Caco-2 (cell line): ENCODE measurements at regions not wholly inside any gene's neighbourhood (a gene's known extent, or its start where the extent isn't known, plus 50 kb on each side); places are given as distances from the start of the nearest gene placed in this dataset.
A peak's percentile ranks its signal among the peaks of the same experiment; 100 is the strongest.

Source experiments
- BruUV-seq: library from RNA; stranded (reverse); fragments of 400-500 nt; replicated peaks from 2 replicates; lab custom pipeline; 2021; lab: Mats Ljungman, UMichigan
- CTCF ChIA-PET: fragments of 300-600 bp; sonication (Branson Sonifier 250); formaldehyde crosslinking; loops from one replicate; lab custom pipeline; 2022; ENCODE audit warnings: antibody characterized with exemption; lab: Charles Lee
- POLR2A ChIA-PET: fragments of 300-600 bp; sonication (Branson Sonifier 250); formaldehyde crosslinking; loops from one replicate; lab custom pipeline; 2022; ENCODE audit warnings: antibody characterized with exemption; lab: Charles Lee
- DNase-seq, 2 experiments: peaks; one replicate each; pipeline versions ENCODE4 v3.0.0 to v3.0.0-alpha.2; 2020 to 2022
- H3K27me3 ChIP-seq: replicated peaks from 2 replicates; pipeline ENCODE4 v1.6.0; 2011; ENCODE audit warnings: low read length; ENCODE audit not compliant: control insufficient read depth, insufficient read depth
- H3K36me3 ChIP-seq: 2 replicates; pipeline ENCODE4 v1.5.1; 2011; ENCODE audit warnings: low read length; ENCODE audit not compliant: control insufficient read depth, insufficient read depth
- H3K4me1 ChIP-seq: fragments of 250-450 bp; sonication (Bioruptor Pico); 2 replicates; pipeline ENCODE4 v1.5.1; 2020; ENCODE audit warnings: mild to moderate bottlenecking
- H3K4me3 ChIP-seq: 2 replicates; pipeline ENCODE4 v1.5.1; 2011; ENCODE audit warnings: low read depth, mild to moderate bottlenecking, control low read depth, low read length
- H3K9me3 ChIP-seq: fragments of 250-450 bp; sonication (Bioruptor Pico); 2 replicates; pipeline ENCODE4 v1.5.1; 2020; ENCODE audit warnings: mild to moderate bottlenecking, moderate library complexity
- H3K27ac Mint-ChIP-seq: one replicate; pipeline ENCODE4 v1.8.0; 2022; ENCODE audit warnings: mixed read lengths; ENCODE audit not compliant: unreplicated experiment
- H3K27me3 Mint-ChIP-seq: one replicate; pipeline ENCODE4 v1.8.0; 2022; ENCODE audit warnings: mixed read lengths; ENCODE audit not compliant: insufficient read depth, unreplicated experiment
- H3K36me3 Mint-ChIP-seq: one replicate; pipeline ENCODE4 v1.8.0; 2022; ENCODE audit warnings: mild to moderate bottlenecking, mixed read lengths; ENCODE audit not compliant: insufficient read depth, unreplicated experiment
- H3K4me1 Mint-ChIP-seq: one replicate; pipeline ENCODE4 v1.8.0; 2022; ENCODE audit warnings: low read depth, mixed read lengths; ENCODE audit not compliant: unreplicated experiment
- H3K4me3 Mint-ChIP-seq: one replicate; pipeline ENCODE4 v1.8.0; 2022; ENCODE audit warnings: mild to moderate bottlenecking, moderate library complexity, mixed read lengths; ENCODE audit not compliant: unreplicated experiment
- H3K9me3 Mint-ChIP-seq: one replicate; pipeline ENCODE4 v1.8.0; 2022; ENCODE audit warnings: mixed read lengths; ENCODE audit not compliant: unreplicated experiment
- intact Hi-C: fragments of 100-400 bp; cut with micrococcal nuclease; formaldehyde crosslinking; loops from one replicate; pipeline ENCODE4 v1.10.0; 2022; ENCODE audit not compliant: unreplicated experiment
- TF ChIP-seq, protein P1 (sequence below), 2 experiments: fragments of 200-600 bp in 1 of 2; IDR thresholded peaks; 1 replicate in 1 of 2; 2 replicates in 1 of 2; pipeline versions ENCODE4 v1.5.1 to v1.8.0; 2011 to 2022; ENCODE audit warnings: antibody characterized with exemption in 1 of 2, control low read depth in 1 of 2, inconsistent platforms in 1 of 2, low read depth in 1 of 2, low read length in 1 of 2, mild to moderate bottlenecking in 1 of 2, moderate library complexity in 1 of 2; ENCODE audit not compliant: insufficient read depth in 1 of 2, severe bottlenecking in 1 of 2, unreplicated experiment in 1 of 2

DNA sequence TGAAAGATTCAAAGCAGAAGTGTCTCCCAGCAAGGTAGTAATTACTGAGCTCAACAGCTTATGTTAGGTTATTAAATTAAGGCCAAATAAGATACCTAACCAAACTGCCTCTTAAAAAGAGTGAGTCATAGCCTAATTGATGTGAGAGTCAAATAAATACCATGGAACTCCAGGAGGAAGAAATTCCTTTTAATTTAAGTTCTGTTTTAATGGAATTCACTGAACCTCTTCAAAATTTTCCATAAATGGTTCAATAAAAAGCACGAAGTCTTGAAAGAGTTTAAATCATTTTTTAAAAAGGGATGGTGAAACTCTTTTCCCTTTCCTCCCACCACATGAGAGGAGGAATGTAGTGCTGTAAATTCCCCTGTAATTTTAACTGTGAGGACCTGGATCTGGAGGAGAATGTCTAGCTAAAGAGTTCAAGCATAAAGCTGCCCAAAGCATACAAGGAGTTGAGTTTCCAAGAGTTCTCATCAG is 180.8 kb upstream of the MMADHC start:
- H3K4me1 ChIP-seq, result no peaks in the 10 kb centered on the region
- BruUV-seq, result no TSS peak
- DNase-seq, result no peak
- Mint-ChIP-seq H3K4me1 (no peaks in the 10 kb centered on the region), H3K9me3 (no peaks in the 10 kb centered on the region), H3K27me3 (no peaks in the 10 kb centered on the region), H3K4me3 (no peak overlapping the region), H3K27ac (peak overlapping the region; percentile 39), H3K36me3 (no peaks in the 10 kb centered on the region)
- H3K36me3 ChIP-seq, result no peaks in the 10 kb centered on the region
- H3K4me3 ChIP-seq, result no peak overlapping the region
- H3K27me3 ChIP-seq, result no peaks in the 10 kb centered on the region
- TF ChIP-seq, protein P1, sequence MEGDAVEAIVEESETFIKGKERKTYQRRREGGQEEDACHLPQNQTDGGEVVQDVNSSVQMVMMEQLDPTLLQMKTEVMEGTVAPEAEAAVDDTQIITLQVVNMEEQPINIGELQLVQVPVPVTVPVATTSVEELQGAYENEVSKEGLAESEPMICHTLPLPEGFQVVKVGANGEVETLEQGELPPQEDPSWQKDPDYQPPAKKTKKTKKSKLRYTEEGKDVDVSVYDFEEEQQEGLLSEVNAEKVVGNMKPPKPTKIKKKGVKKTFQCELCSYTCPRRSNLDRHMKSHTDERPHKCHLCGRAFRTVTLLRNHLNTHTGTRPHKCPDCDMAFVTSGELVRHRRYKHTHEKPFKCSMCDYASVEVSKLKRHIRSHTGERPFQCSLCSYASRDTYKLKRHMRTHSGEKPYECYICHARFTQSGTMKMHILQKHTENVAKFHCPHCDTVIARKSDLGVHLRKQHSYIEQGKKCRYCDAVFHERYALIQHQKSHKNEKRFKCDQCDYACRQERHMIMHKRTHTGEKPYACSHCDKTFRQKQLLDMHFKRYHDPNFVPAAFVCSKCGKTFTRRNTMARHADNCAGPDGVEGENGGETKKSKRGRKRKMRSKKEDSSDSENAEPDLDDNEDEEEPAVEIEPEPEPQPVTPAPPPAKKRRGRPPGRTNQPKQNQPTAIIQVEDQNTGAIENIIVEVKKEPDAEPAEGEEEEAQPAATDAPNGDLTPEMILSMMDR (IDR thresholded peaks at IDR 0.05; ENCODE audit: insufficient read depth in 1 of 2, low read depth in 1 of 2, low read length in 1 of 2, severe bottlenecking in 1 of 2, unreplicated experiment in 1 of 2), result no peak
- CTCF ChIA-PET, result interaction anchor here (0.5 kb wide), 1 partner anchor 115 kb away, joined by 3 read pairs; no protein-coding TSS in a partner anchor
- POLR2A ChIA-PET, result no interaction called here
- intact Hi-C loops, result no loop called here
- no peaks in the 10 kb centered on the region for H3K9me3 ChIP-seq

DNA sequence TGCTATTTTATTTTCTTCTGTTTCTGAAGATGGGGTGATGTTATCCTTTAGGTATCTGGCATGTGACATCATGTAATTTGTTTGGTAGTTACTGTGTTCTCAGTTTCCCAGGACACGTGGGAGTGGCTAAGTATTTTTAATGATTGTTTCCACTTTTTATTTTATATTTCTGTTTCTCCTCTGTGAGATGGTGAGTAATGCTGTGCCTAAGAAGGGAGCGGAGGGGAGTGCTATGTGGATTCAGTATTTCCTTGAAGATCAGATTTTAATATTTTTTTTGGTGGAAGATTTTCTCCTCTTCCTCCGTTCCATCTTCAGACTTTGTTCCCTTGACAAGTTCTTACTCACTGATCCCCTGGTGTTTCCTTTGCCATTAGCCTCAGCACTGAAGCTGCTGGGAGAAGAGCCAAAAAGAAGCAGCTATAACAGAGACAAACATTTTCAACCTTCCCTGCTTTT is 180.0 kb upstream of the MMADHC start:
- Mint-ChIP-seq H3K27me3 (no peaks in the 10 kb centered on the region), H3K4me1 (no peaks in the 10 kb centered on the region), H3K9me3 (no peaks in the 10 kb centered on the region), H3K4me3 (no peak overlapping the region), H3K36me3 (no peaks in the 10 kb centered on the region), H3K27ac (no peak overlapping the region)
- TF ChIP-seq, protein P1 (IDR thresholded peaks at IDR 0.05; ENCODE audit: insufficient read depth in 1 of 2, low read depth in 1 of 2, low read length in 1 of 2, severe bottlenecking in 1 of 2, unreplicated experiment in 1 of 2), result no peak
- no peak for DNase-seq
- no peaks in the 10 kb centered on the region for H3K27me3 ChIP-seq
- no peak overlapping the region for H3K4me3 ChIP-seq
- no peaks in the 10 kb centered on the region for H3K9me3 ChIP-seq
- no peaks in the 10 kb centered on the region for H3K4me1 ChIP-seq
- no TSS peak for BruUV-seq
- CTCF ChIA-PET, result interaction anchor here (0.5 kb wide), 1 partner anchor 115 kb away, joined by 3 read pairs; no protein-coding TSS in a partner anchor
- H3K36me3 ChIP-seq, result no peaks in the 10 kb centered on the region
- intact Hi-C loops, result no loop called here
- POLR2A ChIA-PET, result no interaction called here

GRCh38 chr2:149766339-149766738 is 178.8 kb upstream of the MMADHC start:
- Mint-ChIP-seq H3K36me3 (no peaks in the 10 kb centered on the region), H3K4me3 (no peak overlapping the region), H3K9me3 (no peaks in the 10 kb centered on the region), H3K27me3 (no peaks in the 10 kb centered on the region), H3K27ac (no peak overlapping the region), H3K4me1 (no peaks in the 10 kb centered on the region)
- ChIA-PET CTCF (no interaction called here), POLR2A (no interaction called here)
- Histone ChIP-seq H3K4me1 (no peaks in the 10 kb centered on the region), H3K9me3 (no peaks in the 10 kb centered on the region), H3K4me3 (no peak overlapping the region), H3K27me3 (no peaks in the 10 kb centered on the region), H3K36me3 (no peaks in the 10 kb centered on the region)
- no peak for DNase-seq
- intact Hi-C loops, result no loop called here
- no TSS peak for BruUV-seq
- TF ChIP-seq, protein P1 (IDR thresholded peaks at IDR 0.05; ENCODE audit: insufficient read depth in 1 of 2, low read depth in 1 of 2, low read length in 1 of 2, severe bottlenecking in 1 of 2, unreplicated experiment in 1 of 2), result no peak
